ENCODE measurements at regions not wholly inside any gene's neighbourhood (a gene's known extent, or its start where the extent isn't known, plus 50 kb on each side); places are given as distances from the start of the nearest gene placed in this dataset.
"Not testable (repeated sequence)": the region's sequence is repeated elsewhere in the genome, so short reads cannot be mapped to it uniquely, and the experiment has no call there.

DNA sequence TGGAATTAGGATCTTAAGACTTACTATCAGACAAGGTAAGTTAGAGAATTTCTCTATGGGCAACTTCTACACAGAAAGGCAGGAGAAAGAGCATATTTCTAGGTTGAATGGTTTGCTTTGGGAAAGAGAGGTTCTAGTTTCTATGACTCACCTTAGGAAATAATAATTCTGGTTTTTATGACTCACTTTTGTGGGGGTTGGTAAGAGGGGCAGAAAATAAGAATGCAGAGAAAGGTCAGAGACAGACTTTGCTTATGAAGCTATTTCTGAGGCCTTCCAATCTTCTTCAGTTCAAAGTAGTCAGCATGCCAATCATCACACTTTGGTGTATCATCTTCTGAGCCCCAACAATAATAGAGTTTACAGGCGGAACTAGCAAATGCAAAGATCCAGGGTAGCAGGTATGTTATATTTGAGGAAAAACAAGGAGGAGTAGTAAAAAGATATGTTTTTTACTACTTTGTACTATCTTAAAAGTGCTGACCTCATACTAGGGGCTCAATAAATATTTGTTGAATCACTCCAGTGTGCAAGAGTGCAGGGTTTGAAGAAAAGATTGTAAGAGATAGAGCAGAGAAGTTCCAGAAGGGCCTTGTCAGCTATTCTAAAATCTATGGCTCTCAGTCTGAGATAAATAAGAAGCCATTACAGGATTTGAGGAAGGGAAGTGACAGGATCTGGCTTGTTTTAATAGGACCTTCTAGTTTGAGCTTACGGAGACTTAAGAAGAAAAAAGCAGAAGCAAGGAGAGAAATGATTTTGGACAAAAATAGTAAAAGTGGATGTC lies 56.7 kb upstream of the LRFN5 start:
- no peak for DNase-seq (ENCODE audit: extremely low read depth, low read depth, low spot score)

DNA sequence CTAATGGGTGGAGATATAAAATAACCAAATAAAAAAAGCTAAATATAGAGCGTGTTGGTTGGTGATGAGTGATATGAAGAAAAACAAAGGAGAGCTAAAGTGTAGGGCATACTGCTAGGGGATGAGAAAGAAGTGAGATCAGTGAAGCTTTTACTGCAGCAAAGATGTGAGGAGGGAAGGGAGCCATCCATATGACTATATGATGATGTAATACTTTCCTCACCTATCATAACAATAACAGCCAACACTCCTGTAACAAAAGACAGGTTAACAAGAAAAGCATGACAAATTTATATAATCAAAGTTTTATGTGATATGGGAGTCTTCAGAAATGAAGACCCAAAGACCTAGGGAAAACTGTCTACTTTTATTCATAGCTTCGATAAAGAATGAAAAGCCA lies 57.4 kb upstream of the LRFN5 start:
- DNase-seq (ENCODE audit: extremely low read depth, low read depth, low spot score): no peak

DNA sequence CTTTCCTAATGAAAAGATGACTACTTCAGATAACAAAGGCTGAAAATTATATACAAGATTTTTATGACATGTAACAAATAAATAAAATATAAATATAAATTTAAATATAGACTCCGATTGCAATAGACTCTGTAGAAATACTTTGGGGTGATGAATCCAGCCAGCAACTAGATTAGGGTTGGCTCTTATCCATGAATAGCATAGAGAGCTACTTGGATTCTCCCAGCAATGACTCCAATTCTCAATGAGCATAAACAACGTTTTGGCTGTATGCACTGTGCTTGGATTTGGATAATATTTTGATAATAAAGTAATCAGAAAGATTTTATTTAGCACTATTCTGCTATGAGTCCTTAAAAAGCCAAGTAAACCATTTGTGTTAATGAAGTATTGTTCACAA lies 58.0 kb upstream of the LRFN5 start:
- no peak for DNase-seq (ENCODE audit: extremely low read depth, low read depth, low spot score)

DNA sequence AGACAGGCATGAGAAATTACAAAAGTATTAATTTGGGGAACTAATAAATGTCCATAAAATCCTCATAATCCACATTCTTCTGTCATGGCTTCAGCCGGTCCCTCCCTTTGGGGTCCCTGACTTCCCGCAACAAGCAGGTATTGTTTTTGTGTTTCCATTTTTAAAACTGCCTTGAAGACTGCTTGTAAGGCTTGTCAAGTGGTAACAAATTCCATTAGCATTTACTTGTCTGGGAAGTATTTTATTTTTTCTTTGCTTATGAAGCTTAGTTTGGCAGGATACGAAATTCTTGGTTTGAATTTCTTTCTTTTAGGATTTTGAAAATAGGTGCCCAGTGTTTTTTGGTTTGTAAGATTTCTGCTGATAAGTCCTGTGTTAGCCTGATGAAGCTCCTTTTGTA lies 65.3 kb upstream of the LRFN5 start:
- DNase-seq (ENCODE audit: extremely low read depth, low read depth, low spot score): no peak

DNA sequence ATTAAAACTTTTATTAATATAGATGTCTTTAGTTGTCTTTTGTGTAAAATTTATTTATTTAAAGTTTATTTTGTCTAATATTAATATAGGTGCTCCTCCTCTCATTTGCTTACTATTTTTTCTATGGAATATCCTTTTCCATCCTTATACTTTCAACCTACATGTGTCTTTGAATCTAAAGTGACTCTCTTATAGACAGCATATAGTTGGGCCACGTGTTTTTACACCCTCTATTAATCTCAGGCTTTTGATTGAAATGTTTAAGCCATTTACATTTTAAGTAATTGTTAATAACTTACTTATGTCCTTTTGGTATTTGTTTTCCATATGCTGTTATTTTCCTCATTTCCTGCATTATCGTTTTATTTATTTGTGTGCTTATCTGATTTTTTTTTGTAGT lies 74.4 kb upstream of the LRFN5 start:
- no peak for DNase-seq (ENCODE audit: extremely low read depth, low read depth, low spot score)

DNA sequence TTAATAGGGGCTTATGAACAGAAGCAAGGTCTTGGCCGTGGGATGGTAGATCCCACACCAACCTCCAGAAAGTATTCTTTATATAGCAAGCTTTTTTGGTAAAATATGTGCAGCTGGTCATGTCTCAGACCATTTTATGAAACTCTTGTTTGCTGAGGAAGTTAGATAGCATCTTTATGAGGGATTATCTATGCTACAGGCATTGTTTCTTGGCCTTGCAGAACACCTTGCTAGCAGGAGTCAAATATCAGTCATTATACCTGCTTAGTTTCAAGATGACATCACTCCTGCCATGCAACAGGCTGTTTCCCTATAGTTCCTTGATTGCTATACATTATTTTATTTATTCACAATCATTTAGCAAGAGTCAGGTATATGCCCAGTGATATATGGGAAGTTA lies 84.8 kb upstream of the LRFN5 start:
- DNase-seq (ENCODE audit: extremely low read depth, low read depth, low spot score): no peak

DNA sequence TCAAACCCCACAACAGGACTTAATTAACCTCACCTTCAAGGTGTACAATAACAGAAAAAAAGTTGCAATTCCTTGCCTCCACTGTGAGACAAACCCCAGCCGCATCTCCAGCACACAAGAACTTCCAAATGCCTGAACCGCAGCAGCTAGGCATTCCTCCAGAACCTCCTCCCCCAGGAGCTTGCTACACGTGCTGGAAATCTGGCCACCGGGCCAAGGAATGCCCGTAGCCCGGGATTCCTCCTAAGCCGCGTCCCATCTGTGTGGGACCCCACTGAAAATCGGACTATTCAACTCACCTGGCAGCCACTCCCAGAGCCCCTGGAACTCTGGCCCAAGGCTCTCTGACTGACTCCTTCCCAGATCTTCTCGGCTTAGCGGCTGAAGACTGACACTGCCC lies 88.6 kb upstream of the LRFN5 start:
- DNase-seq (ENCODE audit: extremely low read depth, low read depth, low spot score): not testable (repeated sequence)

DNA sequence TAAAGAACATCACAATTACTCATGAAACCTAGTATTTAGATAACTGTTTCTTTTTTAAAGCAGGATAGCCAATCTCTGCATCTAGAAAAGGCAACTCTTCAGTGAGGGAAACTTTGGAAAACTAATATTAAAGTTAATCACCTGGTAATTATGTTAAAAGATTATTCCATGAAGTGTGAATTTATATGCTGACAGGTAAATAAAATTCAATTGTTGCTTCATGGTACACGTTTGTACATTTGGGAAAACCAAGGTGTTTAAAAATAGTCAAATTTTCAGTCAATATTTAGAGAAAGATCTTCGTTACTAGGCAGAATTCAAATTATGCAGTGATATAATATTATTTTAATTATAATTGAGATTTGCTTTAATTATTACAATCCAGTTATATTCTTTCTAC lies 100.1 kb upstream of the LRFN5 start:
- no peak for DNase-seq (ENCODE audit: extremely low read depth, low read depth, low spot score)

DNA sequence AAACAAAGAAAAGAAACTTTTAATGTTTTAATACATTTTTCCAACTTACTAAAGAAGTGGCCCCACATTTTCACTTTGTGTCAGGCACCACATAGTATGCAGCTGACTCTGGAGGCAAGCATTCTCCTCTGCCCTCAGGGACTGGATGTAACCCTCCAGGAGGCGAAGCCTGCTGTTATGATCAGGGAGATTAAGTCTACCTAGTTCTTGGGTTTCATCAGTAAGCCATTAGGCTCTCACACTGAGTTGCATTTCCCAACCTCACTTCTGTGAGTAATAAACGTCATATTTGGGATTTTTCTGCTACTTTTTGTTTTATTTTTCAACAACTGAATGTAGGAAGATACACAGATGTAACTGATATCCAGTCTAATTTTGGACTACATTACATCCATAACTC lies 101.2 kb upstream of the LRFN5 start:
- no peak for DNase-seq (ENCODE audit: extremely low read depth, low read depth, low spot score)

DNA sequence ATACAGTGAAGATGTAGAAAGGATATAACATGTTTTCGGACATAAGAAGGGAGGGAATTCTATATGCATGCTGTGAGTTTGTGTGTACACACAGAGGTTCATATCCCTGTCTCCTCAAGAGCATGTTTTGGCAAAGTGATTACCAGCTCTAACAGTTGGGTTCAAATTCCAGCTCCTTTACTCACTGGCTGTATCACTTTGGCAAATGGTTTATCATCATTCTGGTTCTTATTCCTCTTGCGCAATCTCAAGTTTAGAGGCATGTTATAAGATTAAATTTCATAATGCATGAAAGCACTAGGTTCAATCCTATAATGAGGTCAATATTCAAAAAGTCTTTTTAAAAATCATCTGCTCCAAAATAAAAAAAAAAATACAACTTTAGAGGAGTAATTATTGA lies 107.7 kb upstream of the LRFN5 start:
- no peak for DNase-seq (ENCODE audit: extremely low read depth, low read depth, low spot score)

DNA sequence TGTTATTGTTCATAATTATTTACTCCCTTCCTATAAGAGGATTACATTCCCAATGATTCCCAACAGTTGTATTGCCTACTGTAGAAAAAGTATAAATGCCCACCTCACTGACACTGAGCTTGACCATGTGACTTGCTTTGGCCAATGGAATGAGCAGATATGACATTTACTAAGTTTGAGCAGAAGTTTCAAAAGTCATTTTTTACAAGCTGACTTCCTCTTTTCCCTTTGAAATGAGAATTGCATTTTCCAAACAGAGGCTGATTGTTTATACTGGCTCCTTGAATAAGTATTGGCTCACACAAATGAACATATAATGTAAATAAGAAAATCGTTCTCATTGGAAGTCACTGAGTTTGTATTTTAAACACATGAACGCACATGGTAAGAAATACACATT lies 116.4 kb upstream of the LRFN5 start:
- no peak for DNase-seq (ENCODE audit: extremely low read depth, low read depth, low spot score)

DNA sequence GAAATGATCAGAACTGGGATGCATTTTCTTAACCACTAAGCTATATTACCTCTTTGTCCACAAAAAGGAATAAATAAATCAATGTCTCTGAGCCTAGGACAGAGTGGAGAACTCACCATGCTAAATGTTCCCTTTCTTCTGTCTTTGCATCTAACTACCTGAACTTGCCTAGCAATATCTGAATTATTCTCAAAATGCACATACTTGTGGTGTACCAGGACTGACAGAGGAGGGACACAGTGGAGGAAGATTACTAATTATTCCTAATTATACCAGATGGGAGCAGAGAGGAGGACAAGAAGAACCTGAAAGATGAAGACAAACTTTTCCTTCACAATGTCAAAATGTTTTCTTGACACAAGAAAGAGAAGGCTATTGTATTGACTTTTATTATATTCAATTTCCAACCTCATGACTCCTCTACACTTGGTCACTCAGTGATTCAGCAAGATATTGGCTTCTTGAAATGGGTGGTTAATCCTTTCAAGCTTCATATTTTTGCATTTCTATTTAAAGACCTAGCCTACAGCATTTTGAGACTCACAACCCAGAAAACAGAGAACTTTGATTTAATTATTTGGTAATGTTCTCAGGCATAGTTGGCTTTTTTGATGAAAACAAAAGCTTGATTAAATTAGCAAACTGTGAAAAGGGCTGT lies 117.2 kb upstream of the LRFN5 start:
- no peak for DNase-seq (ENCODE audit: extremely low read depth, low read depth, low spot score)

DNA sequence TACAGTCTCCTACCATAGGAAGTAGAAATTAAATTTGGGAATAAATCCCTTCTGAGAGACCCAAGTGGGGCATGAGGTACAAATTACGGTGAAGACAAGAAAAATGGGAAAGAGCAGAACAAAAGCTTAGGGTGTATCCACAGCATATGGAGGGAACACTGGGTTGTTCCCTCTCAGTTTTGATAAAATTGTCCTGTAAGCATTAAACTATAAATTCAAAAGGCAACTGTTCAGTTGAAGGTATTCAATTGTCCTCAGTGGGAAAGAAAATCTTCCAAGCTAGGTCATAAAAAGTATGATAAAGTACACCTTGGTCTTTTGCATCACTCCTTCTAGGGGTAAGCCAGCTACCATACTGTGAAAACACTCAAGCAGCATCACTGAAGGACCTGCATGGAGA lies 118.3 kb upstream of the LRFN5 start:
- DNase-seq (ENCODE audit: extremely low read depth, low read depth, low spot score): no peak

DNA sequence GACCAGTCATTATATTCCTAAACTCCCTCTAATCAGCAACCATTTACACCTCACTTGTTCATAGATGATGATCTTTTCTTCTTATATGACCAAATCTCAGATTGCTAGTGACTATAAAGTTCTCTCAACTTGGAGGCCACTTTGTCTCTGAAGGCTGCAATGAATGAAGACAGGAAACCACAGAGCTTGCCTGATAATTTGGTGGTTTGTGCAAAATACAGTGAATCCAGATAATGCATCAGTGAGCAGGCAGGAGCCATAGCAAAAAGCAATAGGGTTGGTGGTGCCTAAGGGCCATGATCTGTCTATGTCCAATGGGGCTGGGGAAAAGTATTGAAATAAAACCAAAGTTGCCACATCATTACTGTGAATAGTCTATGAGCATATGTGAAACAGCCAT lies 123.8 kb upstream of the LRFN5 start:
- DNase-seq (ENCODE audit: extremely low read depth, low read depth, low spot score): no peak

DNA sequence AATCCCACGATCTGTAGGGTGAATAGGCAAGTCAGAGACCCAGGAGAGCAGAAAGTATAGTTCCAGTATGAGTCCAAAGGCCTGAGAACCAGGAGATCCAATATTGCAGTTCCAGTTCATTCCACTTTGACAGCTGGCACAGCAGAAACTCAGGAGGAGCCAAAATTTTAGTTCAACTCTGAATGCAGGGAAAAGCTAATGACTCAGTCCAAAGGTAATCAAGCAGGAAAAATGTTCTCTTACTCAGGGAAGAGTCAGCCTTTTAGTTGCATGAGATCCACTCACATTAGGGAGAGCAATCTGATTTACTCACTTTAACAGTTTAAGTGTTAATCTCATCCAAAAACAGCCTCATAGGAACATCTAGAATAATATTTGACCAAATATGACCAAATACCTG lies 130.2 kb upstream of the LRFN5 start:
- DNase-seq (ENCODE audit: extremely low read depth, low read depth, low spot score): no peak

DNA sequence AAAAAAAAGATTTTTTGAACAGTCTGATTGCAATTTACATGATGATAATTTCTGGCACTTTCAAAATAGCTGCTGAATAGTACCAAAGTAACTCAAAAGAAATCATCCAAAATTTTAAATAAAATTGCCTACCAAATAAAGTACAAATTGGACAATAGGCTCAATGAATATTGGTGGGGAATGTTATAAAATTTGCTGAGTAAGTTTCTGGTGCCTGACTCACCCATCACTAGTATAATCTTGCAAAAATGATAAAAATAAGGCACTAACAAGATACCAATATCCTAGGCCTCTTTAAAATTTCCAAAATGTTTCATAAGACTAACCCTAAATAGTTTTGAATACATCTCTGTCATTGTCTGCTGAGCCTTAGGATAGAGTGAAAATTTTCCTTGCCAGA lies 145.3 kb upstream of the LRFN5 start:
- DNase-seq (ENCODE audit: extremely low read depth, low read depth, low spot score): no peak

DNA sequence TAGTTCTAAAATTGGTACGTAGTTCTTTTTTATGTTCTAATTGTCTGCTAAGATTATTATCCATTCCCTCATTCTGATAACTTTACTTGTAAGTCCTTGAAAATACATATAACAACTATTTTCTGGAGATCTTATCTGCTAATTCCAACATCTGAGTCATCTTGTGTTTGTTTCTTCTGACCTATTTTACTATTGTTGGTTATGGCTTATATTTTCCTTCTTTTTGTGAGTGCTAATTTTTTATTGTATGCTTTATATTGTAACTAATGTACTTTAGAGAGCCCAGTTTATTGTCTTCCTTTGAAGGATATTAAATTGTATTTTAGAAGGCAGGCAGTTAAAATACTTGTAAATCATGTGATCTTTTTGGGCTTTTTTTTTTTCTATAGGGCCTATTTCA lies 149.3 kb upstream of the LRFN5 start:
- no peak for DNase-seq (ENCODE audit: extremely low read depth, low read depth, low spot score)

DNA sequence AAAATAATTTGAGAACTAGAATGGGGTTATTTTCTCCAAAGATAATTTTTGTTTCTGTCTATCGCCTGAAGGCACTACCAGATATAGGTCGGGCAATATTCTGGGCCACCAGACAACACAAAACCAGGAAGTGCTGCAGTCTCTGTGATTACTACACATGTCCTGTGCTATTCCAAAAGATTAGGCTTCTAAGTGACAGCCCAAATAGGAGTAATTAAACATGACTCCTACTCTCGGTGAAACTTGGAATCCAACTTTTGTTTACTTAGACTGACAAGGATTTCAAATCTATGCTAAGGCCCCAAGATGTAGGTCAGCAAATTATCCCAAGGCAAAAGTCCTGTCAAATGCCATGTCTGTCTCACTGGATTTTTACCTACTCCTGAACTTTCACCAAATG lies 157.6 kb upstream of the LRFN5 start:
- DNase-seq (ENCODE audit: extremely low read depth, low read depth, low spot score): no peak

DNA sequence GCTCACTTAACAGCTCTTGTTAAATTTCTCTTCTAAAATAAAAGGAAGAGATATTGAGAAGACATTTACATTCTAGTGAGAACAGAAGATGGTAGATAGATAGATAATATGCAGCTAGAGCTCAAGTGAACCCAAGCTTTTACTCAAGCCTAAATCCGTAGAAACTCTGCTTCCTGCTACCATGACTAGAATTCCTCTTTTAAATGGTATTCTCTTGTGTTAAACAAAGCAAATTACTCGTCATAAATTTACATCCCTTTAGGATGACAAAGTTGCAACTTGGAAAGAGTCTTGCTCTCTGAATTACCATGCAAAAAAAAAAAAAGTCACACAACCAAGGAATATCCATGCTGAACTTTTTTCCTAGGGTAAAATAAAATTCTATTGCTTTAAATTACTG lies 160.7 kb upstream of the LRFN5 start:
- DNase-seq (ENCODE audit: extremely low read depth, low read depth, low spot score): no peak

DNA sequence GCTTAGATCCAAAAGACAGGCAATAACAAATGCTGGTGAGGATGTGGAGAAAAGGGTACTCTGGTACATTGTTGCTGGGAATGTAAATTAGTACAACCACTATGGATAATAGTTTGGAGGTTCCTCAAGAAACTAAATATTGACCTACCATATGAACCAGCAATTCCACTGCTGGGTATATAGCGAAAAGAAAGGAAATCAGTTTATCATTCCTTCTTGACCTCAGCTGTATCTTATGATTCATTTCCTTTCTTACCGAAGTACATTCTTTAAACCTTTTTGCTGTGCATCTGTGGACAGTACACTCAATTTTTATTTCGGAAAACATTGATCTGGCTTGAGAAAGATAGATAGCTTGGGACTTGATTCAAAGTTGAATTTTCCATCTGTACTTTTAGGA lies 183.2 kb upstream of the LRFN5 start:
- DNase-seq (ENCODE audit: extremely low read depth, low read depth, low spot score): no peak

DNA sequence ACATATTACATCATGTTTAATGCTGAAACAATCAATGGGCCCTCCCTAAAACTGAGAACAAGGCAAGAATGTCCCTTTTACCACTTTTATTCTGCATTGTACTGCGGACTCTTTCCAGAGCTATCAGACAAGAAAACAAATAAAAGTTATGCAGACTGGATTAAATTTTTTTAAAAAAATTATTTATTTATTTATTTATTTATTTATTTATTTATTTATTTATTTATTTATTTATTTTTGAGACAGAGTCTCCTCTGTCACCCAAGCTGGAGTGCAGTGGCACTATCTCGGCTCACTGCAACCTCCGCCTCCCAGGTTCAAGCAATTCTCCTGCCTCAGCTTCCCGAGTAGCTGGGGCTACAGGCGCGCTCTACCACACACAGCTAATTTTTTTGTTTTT lies 185.4 kb upstream of the LRFN5 start:
- not testable (repeated sequence) for DNase-seq (ENCODE audit: extremely low read depth, low read depth, low spot score)

DNA sequence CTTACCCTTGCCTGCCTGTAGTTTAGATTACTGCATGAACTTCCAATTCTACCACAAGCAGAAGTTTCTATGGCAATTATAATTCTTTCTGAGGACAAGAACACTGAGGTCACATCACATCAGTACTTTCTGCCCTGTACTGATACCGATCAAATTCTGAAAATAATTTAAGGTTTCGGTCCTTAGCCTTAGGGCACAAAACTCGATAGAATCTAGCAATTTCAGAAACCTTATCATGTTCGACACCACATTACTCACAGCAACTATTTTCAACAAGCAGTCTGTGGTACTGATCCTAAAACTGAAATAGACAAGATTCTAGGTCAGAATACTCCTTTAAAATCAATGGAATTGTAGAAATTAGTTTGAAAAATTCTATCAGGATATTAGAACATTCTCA lies 187.0 kb upstream of the LRFN5 start:
- DNase-seq (ENCODE audit: extremely low read depth, low read depth, low spot score): no peak

DNA sequence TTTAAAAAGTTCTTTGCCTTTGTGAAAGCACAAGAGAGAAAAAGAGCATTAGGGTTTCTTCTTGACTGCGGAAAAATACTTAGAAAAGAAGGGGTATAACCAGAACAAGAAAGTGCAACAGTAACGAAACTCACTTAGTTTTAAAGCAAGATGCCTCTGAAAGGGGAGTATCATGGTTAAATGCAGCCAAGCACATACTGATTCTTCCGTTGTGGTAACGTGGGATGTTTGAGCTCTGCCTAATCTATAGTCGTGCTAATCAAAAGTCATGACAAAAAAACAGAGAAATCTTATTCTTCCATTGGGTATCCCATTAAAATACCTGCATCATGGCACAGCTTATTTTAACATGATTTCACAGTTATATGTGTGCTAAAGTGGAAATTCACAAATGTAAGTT lies 187.8 kb upstream of the LRFN5 start:
- DNase-seq (ENCODE audit: extremely low read depth, low read depth, low spot score): no peak
